22Rv1 (cell line): ENCODE measurements at regions not wholly inside any gene's neighbourhood (a gene's known extent, or its start where the extent isn't known, plus 50 kb on each side); places are given as distances from the start of the nearest gene placed in this dataset.

Experiments used
- H3K27ac ChIP-seq: fragments of 450-650 bp; 2 replicates; pipeline ENCODE4 v1.5.1; 2017
- CTCF ChIP-seq: fragments of 450-650 bp; IDR thresholded peaks from 2 replicates; pipeline ENCODE4 v1.5.1; 2017; ENCODE audit warnings: mild to moderate bottlenecking
- ZFX ChIP-seq: fragments of 450-650 bp; IDR thresholded peaks from 2 replicates; pipeline ENCODE4 v1.6.1; 2017; ENCODE audit warnings: antibody characterized with exemption, borderline replicate concordance

GRCh38 chr7:46173476-46174195 is 252.6 kb upstream of the IGFBP3 start:
- H3K27ac ChIP-seq: no peak overlapping the region
- TF ChIP-seq CTCF (no peak), ZFX (no peak)

GRCh38 chr7:46170792-46171191 is 249.7 kb upstream of the IGFBP3 start:
- no peak for TF ChIP-seq CTCF
- TF ChIP-seq ZFX: no peak
- H3K27ac ChIP-seq: no peak overlapping the region

- TF ChIP-seq ZFX (no peak), CTCF (no peak)
- H3K27ac ChIP-seq: no peak overlapping the region
Measured at GRCh38 chr7:46170021-46170420, 248.9 kb upstream of the IGFBP3 start.

- no peak overlapping the region for H3K27ac ChIP-seq
- TF ChIP-seq ZFX (no peak), CTCF (no peak)
Measured at GRCh38 chr7:46169384-46169755, 248.3 kb upstream of the IGFBP3 start.

- no peak overlapping the region for H3K27ac ChIP-seq
- TF ChIP-seq ZFX: no peak
- TF ChIP-seq CTCF: no peak
Measured at GRCh38 chr7:46168671-46169383, 247.8 kb upstream of the IGFBP3 start.

- no peak overlapping the region for H3K27ac ChIP-seq
- TF ChIP-seq CTCF (no peak), ZFX (no peak)
Measured at GRCh38 chr7:46168231-46168630, 247.2 kb upstream of the IGFBP3 start.

GRCh38 chr7:46165276-46165675 is 244.2 kb upstream of the IGFBP3 start:
- H3K27ac ChIP-seq: no peak overlapping the region
- TF ChIP-seq ZFX (no peak), CTCF (no peak)
